H1 (cell line): ENCODE measurements at regions not wholly inside any gene's neighbourhood (a gene's known extent, or its start where the extent isn't known, plus 50 kb on each side); places are given as distances from the start of the nearest gene placed in this dataset.

Experiments
- CEBPB ChIP-seq: IDR thresholded peaks from 2 replicates; pipeline ENCODE4 v1.6.1; 2012; ENCODE audit warnings: low read depth, low read length
- EP300 ChIP-seq, 2 experiments: IDR thresholded peaks; 1 replicate in 1 of 2; 2 replicates in 1 of 2; pipeline ENCODE4 v1.6.1; 2011 to 2012; ENCODE audit warnings: low read depth in 2 of 2, low read length in 2 of 2, mild to moderate bottlenecking in 2 of 2, borderline replicate concordance in 1 of 2, inconsistent platforms in 1 of 2, moderate library complexity in 1 of 2
- EZH2 ChIP-seq: fragments of 200-600 bp; sonication (generic); IDR thresholded peaks from 2 replicates; pipeline ENCODE4 v1.7.1; 2012; ENCODE audit warnings: low read depth, mild to moderate bottlenecking, moderate library complexity, low read length, inconsistent platforms; ENCODE audit not compliant: severe bottlenecking
- MAX ChIP-seq: IDR thresholded peaks from 2 replicates; pipeline ENCODE4 v1.6.1; 2012; ENCODE audit warnings: inconsistent platforms
- POU5F1 ChIP-seq: IDR thresholded peaks from 2 replicates; pipeline ENCODE4 v1.6.1; 2011; ENCODE audit warnings: low read depth, mild to moderate bottlenecking, low read length, moderate library complexity
- RBBP5 ChIP-seq: IDR thresholded peaks from 2 replicates; pipeline ENCODE4 v1.7.1; 2012; ENCODE audit warnings: low read depth, mild to moderate bottlenecking, inconsistent platforms, low read length, moderate library complexity, borderline replicate concordance
- SP1 ChIP-seq: IDR thresholded peaks from 2 replicates; pipeline ENCODE4 v1.6.1; 2011; ENCODE audit warnings: low read depth, low read length
- TF ChIP-seq, protein P1 (sequence below): fragments of 300-600 bp; sonication (generic); IDR thresholded peaks from 2 replicates; pipeline ENCODE4 v1.7.1; 2012; ENCODE audit warnings: low read length, moderate library complexity, mild to moderate bottlenecking, inconsistent platforms; ENCODE audit not compliant: insufficient replicate concordance
- TF ChIP-seq, protein P2 (sequence below), 3 experiments: IDR thresholded peaks; 1 replicate in 2 of 3; 2 replicates in 1 of 3; pipeline versions ENCODE4 v1.5.1 to v1.6.1; 2011; ENCODE audit warnings: low read length in 3 of 3, mild to moderate bottlenecking in 3 of 3, inconsistent platforms in 2 of 3, low read depth in 1 of 3, moderate library complexity in 1 of 3; ENCODE audit not compliant: insufficient read depth in 1 of 3; ENCODE audit errors: control extremely low read depth in 1 of 3

DNA sequence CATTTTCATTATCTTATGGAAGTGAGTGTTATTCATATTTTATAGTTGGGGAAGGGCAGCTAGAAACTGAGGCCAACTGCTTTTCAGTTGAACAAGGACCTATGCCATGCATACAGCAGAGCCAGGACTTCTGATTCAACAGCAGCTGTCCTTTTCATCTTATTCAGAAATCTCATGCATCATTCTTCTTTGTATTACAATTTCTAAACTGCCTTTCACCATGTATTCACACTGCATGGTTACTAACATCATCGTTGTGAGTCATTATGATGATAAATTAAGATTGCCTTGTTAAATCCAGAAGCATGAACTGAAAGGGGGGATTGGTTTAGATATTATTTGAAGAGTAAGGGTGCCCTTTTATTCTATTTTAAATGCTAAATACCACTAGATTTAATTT lies 1470.1 kb upstream of the GOT2 start (continued):
- TF ChIP-seq, protein P1, sequence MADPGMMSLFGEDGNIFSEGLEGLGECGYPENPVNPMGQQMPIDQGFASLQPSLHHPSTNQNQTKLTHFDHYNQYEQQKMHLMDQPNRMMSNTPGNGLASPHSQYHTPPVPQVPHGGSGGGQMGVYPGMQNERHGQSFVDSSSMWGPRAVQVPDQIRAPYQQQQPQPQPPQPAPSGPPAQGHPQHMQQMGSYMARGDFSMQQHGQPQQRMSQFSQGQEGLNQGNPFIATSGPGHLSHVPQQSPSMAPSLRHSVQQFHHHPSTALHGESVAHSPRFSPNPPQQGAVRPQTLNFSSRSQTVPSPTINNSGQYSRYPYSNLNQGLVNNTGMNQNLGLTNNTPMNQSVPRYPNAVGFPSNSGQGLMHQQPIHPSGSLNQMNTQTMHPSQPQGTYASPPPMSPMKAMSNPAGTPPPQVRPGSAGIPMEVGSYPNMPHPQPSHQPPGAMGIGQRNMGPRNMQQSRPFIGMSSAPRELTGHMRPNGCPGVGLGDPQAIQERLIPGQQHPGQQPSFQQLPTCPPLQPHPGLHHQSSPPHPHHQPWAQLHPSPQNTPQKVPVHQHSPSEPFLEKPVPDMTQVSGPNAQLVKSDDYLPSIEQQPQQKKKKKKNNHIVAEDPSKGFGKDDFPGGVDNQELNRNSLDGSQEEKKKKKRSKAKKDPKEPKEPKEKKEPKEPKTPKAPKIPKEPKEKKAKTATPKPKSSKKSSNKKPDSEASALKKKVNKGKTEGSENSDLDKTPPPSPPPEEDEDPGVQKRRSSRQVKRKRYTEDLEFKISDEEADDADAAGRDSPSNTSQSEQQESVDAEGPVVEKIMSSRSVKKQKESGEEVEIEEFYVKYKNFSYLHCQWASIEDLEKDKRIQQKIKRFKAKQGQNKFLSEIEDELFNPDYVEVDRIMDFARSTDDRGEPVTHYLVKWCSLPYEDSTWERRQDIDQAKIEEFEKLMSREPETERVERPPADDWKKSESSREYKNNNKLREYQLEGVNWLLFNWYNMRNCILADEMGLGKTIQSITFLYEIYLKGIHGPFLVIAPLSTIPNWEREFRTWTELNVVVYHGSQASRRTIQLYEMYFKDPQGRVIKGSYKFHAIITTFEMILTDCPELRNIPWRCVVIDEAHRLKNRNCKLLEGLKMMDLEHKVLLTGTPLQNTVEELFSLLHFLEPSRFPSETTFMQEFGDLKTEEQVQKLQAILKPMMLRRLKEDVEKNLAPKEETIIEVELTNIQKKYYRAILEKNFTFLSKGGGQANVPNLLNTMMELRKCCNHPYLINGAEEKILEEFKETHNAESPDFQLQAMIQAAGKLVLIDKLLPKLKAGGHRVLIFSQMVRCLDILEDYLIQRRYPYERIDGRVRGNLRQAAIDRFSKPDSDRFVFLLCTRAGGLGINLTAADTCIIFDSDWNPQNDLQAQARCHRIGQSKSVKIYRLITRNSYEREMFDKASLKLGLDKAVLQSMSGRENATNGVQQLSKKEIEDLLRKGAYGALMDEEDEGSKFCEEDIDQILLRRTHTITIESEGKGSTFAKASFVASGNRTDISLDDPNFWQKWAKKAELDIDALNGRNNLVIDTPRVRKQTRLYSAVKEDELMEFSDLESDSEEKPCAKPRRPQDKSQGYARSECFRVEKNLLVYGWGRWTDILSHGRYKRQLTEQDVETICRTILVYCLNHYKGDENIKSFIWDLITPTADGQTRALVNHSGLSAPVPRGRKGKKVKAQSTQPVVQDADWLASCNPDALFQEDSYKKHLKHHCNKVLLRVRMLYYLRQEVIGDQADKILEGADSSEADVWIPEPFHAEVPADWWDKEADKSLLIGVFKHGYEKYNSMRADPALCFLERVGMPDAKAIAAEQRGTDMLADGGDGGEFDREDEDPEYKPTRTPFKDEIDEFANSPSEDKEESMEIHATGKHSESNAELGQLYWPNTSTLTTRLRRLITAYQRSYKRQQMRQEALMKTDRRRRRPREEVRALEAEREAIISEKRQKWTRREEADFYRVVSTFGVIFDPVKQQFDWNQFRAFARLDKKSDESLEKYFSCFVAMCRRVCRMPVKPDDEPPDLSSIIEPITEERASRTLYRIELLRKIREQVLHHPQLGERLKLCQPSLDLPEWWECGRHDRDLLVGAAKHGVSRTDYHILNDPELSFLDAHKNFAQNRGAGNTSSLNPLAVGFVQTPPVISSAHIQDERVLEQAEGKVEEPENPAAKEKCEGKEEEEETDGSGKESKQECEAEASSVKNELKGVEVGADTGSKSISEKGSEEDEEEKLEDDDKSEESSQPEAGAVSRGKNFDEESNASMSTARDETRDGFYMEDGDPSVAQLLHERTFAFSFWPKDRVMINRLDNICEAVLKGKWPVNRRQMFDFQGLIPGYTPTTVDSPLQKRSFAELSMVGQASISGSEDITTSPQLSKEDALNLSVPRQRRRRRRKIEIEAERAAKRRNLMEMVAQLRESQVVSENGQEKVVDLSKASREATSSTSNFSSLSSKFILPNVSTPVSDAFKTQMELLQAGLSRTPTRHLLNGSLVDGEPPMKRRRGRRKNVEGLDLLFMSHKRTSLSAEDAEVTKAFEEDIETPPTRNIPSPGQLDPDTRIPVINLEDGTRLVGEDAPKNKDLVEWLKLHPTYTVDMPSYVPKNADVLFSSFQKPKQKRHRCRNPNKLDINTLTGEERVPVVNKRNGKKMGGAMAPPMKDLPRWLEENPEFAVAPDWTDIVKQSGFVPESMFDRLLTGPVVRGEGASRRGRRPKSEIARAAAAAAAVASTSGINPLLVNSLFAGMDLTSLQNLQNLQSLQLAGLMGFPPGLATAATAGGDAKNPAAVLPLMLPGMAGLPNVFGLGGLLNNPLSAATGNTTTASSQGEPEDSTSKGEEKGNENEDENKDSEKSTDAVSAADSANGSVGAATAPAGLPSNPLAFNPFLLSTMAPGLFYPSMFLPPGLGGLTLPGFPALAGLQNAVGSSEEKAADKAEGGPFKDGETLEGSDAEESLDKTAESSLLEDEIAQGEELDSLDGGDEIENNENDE, result no peak
- TF ChIP-seq, protein P2, sequence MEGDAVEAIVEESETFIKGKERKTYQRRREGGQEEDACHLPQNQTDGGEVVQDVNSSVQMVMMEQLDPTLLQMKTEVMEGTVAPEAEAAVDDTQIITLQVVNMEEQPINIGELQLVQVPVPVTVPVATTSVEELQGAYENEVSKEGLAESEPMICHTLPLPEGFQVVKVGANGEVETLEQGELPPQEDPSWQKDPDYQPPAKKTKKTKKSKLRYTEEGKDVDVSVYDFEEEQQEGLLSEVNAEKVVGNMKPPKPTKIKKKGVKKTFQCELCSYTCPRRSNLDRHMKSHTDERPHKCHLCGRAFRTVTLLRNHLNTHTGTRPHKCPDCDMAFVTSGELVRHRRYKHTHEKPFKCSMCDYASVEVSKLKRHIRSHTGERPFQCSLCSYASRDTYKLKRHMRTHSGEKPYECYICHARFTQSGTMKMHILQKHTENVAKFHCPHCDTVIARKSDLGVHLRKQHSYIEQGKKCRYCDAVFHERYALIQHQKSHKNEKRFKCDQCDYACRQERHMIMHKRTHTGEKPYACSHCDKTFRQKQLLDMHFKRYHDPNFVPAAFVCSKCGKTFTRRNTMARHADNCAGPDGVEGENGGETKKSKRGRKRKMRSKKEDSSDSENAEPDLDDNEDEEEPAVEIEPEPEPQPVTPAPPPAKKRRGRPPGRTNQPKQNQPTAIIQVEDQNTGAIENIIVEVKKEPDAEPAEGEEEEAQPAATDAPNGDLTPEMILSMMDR (IDR thresholded peaks at IDR 0.05; ENCODE audit: control extremely low read depth in 1 of 3, insufficient read depth in 1 of 3, low read depth in 1 of 3, low read length in 3 of 3), result no peak
- TF ChIP-seq EP300 (IDR thresholded peaks at IDR 0.05; ENCODE audit: borderline replicate concordance in 1 of 2, low read depth in 2 of 2, low read length in 2 of 2) (no peak), POU5F1 (no peak), RBBP5 (no peak), EZH2 (no peak), MAX (no peak), CEBPB (no peak), SP1 (no peak)
